A549 (cell line): ENCODE measurements at regions not wholly inside any gene's neighbourhood (a gene's known extent, or its start where the extent isn't known, plus 50 kb on each side); places are given as distances from the start of the nearest gene placed in this dataset.

Experiments used
- ATAC-seq, 2 experiments: fragments of 200-7000 bp in 1 of 2; fragments of >200 bp in 1 of 2; cut with Nextera tagmentation in 1 of 2; cut with Tn5 transposase in 1 of 2; 3 replicates each; pipeline versions ENCODE4 v1.8.0 to v1.9.1; 2018 to 2020; ENCODE audit warnings: mild to moderate bottlenecking in 1 of 2, moderate library complexity in 1 of 2
- CTCF ChIA-PET: fragments of 300-600 bp; sonication (Branson Sonifier 250); formaldehyde crosslinking; extraction: SDS; loops from one replicate; lab custom pipeline; 2021; ENCODE audit warnings: antibody characterized with exemption, inconsistent platforms; lab: Yijun Ruan, JAX
- POLR2A ChIA-PET: fragments of 350-600 bp; formaldehyde crosslinking; extraction: SDS; loops from one replicate; lab custom pipeline; 2021; ENCODE audit warnings: antibody characterized with exemption, inconsistent platforms; lab: Yijun Ruan, JAX
- DNase-seq, 2 experiments: peaks; one replicate each; pipeline versions ENCODE4 v3.0.0 to v3.0.0-alpha.2; 2011 to 2016; ENCODE audit warnings: low read depth in 1 of 2, low spot score in 1 of 2
- FAIRE-seq: peaks from 2 replicates; lab custom pipeline; 2011; peaks lifted over from hg19 to GRCh38; lab: Jason Lieb, UNC
- H3K27ac ChIP-seq, 2 experiments: fragments of >200 bp; sonication (Bioruptor Twin); formaldehyde crosslinking; 3 replicates each; pipeline ENCODE4 v1.5.1; 2016 to 2017
- H3K4me1 ChIP-seq: fragments of >200 bp; sonication (Bioruptor Twin); formaldehyde crosslinking; 3 replicates; pipeline ENCODE4 v1.6.1; 2016
- H3K4me2 ChIP-seq: fragments of >200 bp; sonication (Bioruptor Twin); formaldehyde crosslinking; 3 replicates; pipeline ENCODE4 v1.6.1; 2016
- H3K4me3 ChIP-seq: fragments of >200 bp; sonication (Bioruptor Twin); formaldehyde crosslinking; 3 replicates; pipeline ENCODE4 v1.5.1; 2016
- H3K9me3 ChIP-seq: fragments of >200 bp; sonication (Bioruptor Twin); formaldehyde crosslinking; 3 replicates; pipeline ENCODE4 v1.6.1; 2016
- ATOH8 ChIP-seq: fragments of 250-450 bp; sonication (Bioruptor Pico); IDR thresholded peaks from 2 replicates; pipeline ENCODE4 v1.5.0; 2020; ENCODE audit warnings: low read depth, mild to moderate bottlenecking, moderate library complexity
- BCL3 ChIP-seq: fragments of >200 bp; sonication (Bioruptor Twin); formaldehyde crosslinking; IDR thresholded peaks from 3 replicates; pipeline ENCODE4 v1.6.1; 2016
- BHLHE40 ChIP-seq: IDR thresholded peaks from 2 replicates; pipeline ENCODE4 v1.6.1; 2012; ENCODE audit warnings: low read depth, low read length, inconsistent platforms
- CBX8 ChIP-seq: fragments of 200-600 bp; sonication (generic); IDR thresholded peaks from 2 replicates; pipeline ENCODE4 v1.6.1; 2016
- CHD4 ChIP-seq: fragments of 200-600 bp; sonication (generic); IDR thresholded peaks from 2 replicates; pipeline ENCODE4 v1.6.1; 2016; ENCODE audit warnings: antibody characterized with exemption, mild to moderate bottlenecking, borderline replicate concordance
- ELK1 ChIP-seq: fragments of 150-350 bp; IDR thresholded peaks from 2 replicates; pipeline ENCODE4 v1.6.1; 2014; ENCODE audit warnings: low read depth, mild to moderate bottlenecking, low read length
- FOSB ChIP-seq: fragments of 250-450 bp; sonication (Bioruptor Pico); IDR thresholded peaks from 2 replicates; pipeline ENCODE4 v1.5.0; 2020; ENCODE audit warnings: mild to moderate bottlenecking, moderate library complexity
- FOXS1 ChIP-seq: fragments of 250-450 bp; sonication (Bioruptor Pico); IDR thresholded peaks from 2 replicates; pipeline ENCODE4 v1.5.0; 2020; ENCODE audit warnings: mild to moderate bottlenecking, moderate library complexity
- GATA3 ChIP-seq: IDR thresholded peaks from 2 replicates; pipeline ENCODE4 v1.6.1; 2012; ENCODE audit warnings: borderline replicate concordance
- HDAC2 ChIP-seq: fragments of 200-600 bp; sonication (generic); IDR thresholded peaks from 2 replicates; pipeline ENCODE4 v1.6.1; 2016
- HOXB5 ChIP-seq: fragments of 250-450 bp; sonication (Bioruptor Pico); IDR thresholded peaks from 2 replicates; pipeline ENCODE4 v1.5.0; 2020; ENCODE audit warnings: mild to moderate bottlenecking, moderate library complexity
- MAFK ChIP-seq: fragments of 450-650 bp; IDR thresholded peaks from 2 replicates; pipeline ENCODE4 v1.6.1; 2014; ENCODE audit not compliant: partially characterized antibody
- MAX ChIP-seq: IDR thresholded peaks from 2 replicates; pipeline ENCODE4 v1.6.1; 2012
- MAZ ChIP-seq: fragments of 150-350 bp; IDR thresholded peaks from 2 replicates; pipeline ENCODE4 v1.6.1; 2014; ENCODE audit warnings: antibody characterized with exemption, low read depth, low read length, borderline replicate concordance
- NFE2L2 ChIP-seq: fragments of 150-350 bp; conservative IDR thresholded peaks from 2 replicates; pipeline ENCODE4 v1.6.1; 2014; ENCODE audit warnings: low read length
- POLR2AphosphoS2 ChIP-seq: conservative IDR thresholded peaks from 2 replicates; pipeline ENCODE4 v1.6.1; 2012; ENCODE audit warnings: low read length, improper control_type of control experiment, inconsistent platforms
- RAD21 ChIP-seq, 2 experiments: fragments of >200 bp in 1 of 2; sonication (Bioruptor Twin) in 1 of 2; formaldehyde crosslinking in 1 of 2; IDR thresholded peaks in 1 of 2; conservative IDR thresholded peaks in 1 of 2; 2 replicates in 1 of 2; 3 replicates in 1 of 2; pipeline ENCODE4 v1.6.1; 2012 to 2018; ENCODE audit warnings: inconsistent platforms in 1 of 2
- REST ChIP-seq: fragments of 200-600 bp; sonication (generic); IDR thresholded peaks from 2 replicates; pipeline ENCODE4 v1.6.1; 2016; ENCODE audit warnings: antibody characterized with exemption, mild to moderate bottlenecking, moderate library complexity
- SMC3 ChIP-seq: fragments of >200 bp; sonication (Bioruptor Twin); formaldehyde crosslinking; IDR thresholded peaks from 3 replicates; pipeline ENCODE4 v1.6.1; 2018; ENCODE audit warnings: inconsistent platforms
- SREBF2 ChIP-seq: fragments of 450-650 bp; IDR thresholded peaks from 2 replicates; pipeline ENCODE4 v1.6.1; 2014; ENCODE audit warnings: mild to moderate bottlenecking, moderate library complexity
- USF2 ChIP-seq: fragments of 450-650 bp; IDR thresholded peaks from 2 replicates; pipeline ENCODE4 v1.6.1; 2014; ENCODE audit warnings: antibody characterized with exemption
- ZC3H11A ChIP-seq: fragments of 450-650 bp; IDR thresholded peaks from 2 replicates; pipeline ENCODE4 v1.6.1; 2014; ENCODE audit warnings: antibody characterized with exemption, mild to moderate bottlenecking
- ZFP36 ChIP-seq: fragments of 450-650 bp; IDR thresholded peaks from 2 replicates; pipeline ENCODE4 v1.6.1; 2014; ENCODE audit warnings: borderline replicate concordance; ENCODE audit not compliant: partially characterized antibody
- ZSCAN20 ChIP-seq: fragments of 250-450 bp; sonication (Bioruptor Pico); IDR thresholded peaks from 2 replicates; pipeline ENCODE4 v1.8.0; 2022; ENCODE audit warnings: mild to moderate bottlenecking, moderate library complexity
- WGBS: methylation state at CpG from one replicate; pipeline ENCODE4 v1.1.6; 2017; ENCODE audit errors: missing lambda C conversion rate; 5-methylcytosine and 5-hydroxymethylcytosine counted together

GRCh38 chr1:60822252-60822651, 260.1 kb upstream of the NFIA start:
- ATAC-seq (no peak), FAIRE-seq (no peak), DNase-seq (no peak)
- CTCF ChIA-PET, result interaction anchor here (1.7 kb wide), 1 partner anchor 12 kb away, joined by 4 read pairs; no protein-coding TSS in a partner anchor
- no peak overlapping the region for H3K4me2 ChIP-seq
- no peak overlapping the region for H3K4me3 ChIP-seq
- H3K4me1 ChIP-seq, result no peaks in the 10 kb centered on the region
- POLR2A ChIA-PET, result no interaction called here
- H3K9me3 ChIP-seq, result no peaks in the 10 kb centered on the region
- WGBS, result 0% methylated on average over 1 of the region's 1 CpG
- peak; percentile 76 for TF ChIP-seq MAFK
- TF ChIP-seq FOXS1 (CRISPR knock-in tag), result no peak
- no peak overlapping the region for H3K27ac ChIP-seq

- no peak for FAIRE-seq
- WGBS, result 6% methylated on average over 1 of the region's 1 CpG
- no peak overlapping the region for H3K4me2 ChIP-seq
- H3K9me3 ChIP-seq, result no peaks in the 10 kb centered on the region
- CTCF ChIA-PET, result interaction anchor here (1.7 kb wide), 1 partner anchor 13 kb away, joined by 4 read pairs; no protein-coding TSS in a partner anchor
- H3K4me1 ChIP-seq, result no peaks in the 10 kb centered on the region
- POLR2A ChIA-PET, result no interaction called here
- H3K27ac ChIP-seq, result no peak overlapping the region
- no peak for ATAC-seq
- no peak for DNase-seq
- H3K4me3 ChIP-seq, result no peak overlapping the region
- TF ChIP-seq USF2 (no peak), CHD4 (no peak), ZFP36 (no peak), RAD21 (conservative IDR thresholded peaks at IDR 0.05 in 1 of 2, IDR thresholded peaks at IDR 0.05 in 1 of 2) (no peak)
These were observed 261.2 kb upstream of the NFIA start for GRCh38 chr1:60821156-60821555.

- FAIRE-seq, result no peak
- Histone ChIP-seq H3K4me3 (no peak overlapping the region), H3K9me3 (no peaks in the 10 kb centered on the region), H3K4me2 (no peak overlapping the region)
- TF ChIP-seq HDAC2 (no peak), BCL3 (no peak), MAX (no peak), ELK1 (no peak), ZSCAN20 (CRISPR knock-in tag) (no peak), MAZ (no peak), HOXB5 (CRISPR knock-in tag) (no peak), NFE2L2 (no peak), FOSB (CRISPR knock-in tag) (no peak), ZC3H11A (no peak), SREBF2 (no peak), CBX8 (no peak), GATA3 (no peak), ATOH8 (CRISPR knock-in tag) (no peak), POLR2AphosphoS2 (no peak), REST (no peak), BHLHE40 (no peak), SMC3 (no peak)
- TF ChIP-seq, all 56 proteins: peak for 0
- WGBS, result 6% methylated on average over 4 of the region's 4 CpGs
- DNase-seq, result no peak
- Histone ChIP-seq H3K4me1 (no peaks in the 10 kb centered on the region), H3K27ac (no peak overlapping the region)
- no peak for ATAC-seq
- ChIA-PET CTCF (no interaction called here), POLR2A (no interaction called here)
These were observed 263.2 kb upstream of the NFIA start for GRCh38 chr1:60818969-60819701.
